Effector CD4-positive, alpha-beta T cell (primary cell): ENCODE measurements at regions not wholly inside any gene's neighbourhood (a gene's known extent, or its start where the extent isn't known, plus 50 kb on each side); places are given as distances from the start of the nearest gene placed in this dataset.

ENCODE experiments used
- DNase-seq: peaks from one replicate; pipeline ENCODE4 v3.0.0-alpha.2; 2020

GRCh38 chr9:79360387-79361347 lies 211.1 kb upstream of the TLE4 start:
- DNase-seq, result no peak

GRCh38 chr9:79362100-79363081 lies 209.4 kb upstream of the TLE4 start:
- no peak for DNase-seq

- DNase-seq, result no peak
These were observed 202.1 kb upstream of the TLE4 start for GRCh38 chr9:79369676-79370075.

GRCh38 chr9:79371301-79371700 lies 200.5 kb upstream of the TLE4 start:
- DNase-seq, result no peak

- DNase-seq, result no peak
These were observed 199.7 kb upstream of the TLE4 start for GRCh38 chr9:79371948-79372555.

- DNase-seq, result no peak
These were observed 194.4 kb upstream of the TLE4 start for GRCh38 chr9:79377339-79377855.

- DNase-seq, result no peak
These were observed 193.7 kb upstream of the TLE4 start for GRCh38 chr9:79378107-79378506.

GRCh38 chr9:79382044-79382443 lies 189.7 kb upstream of the TLE4 start:
- no peak for DNase-seq

- no peak for DNase-seq
These were observed 189.3 kb upstream of the TLE4 start for GRCh38 chr9:79382458-79382857.

- no peak for DNase-seq
These were observed 188.7 kb upstream of the TLE4 start for GRCh38 chr9:79383096-79383495.

- no peak for DNase-seq
These were observed 187.7 kb upstream of the TLE4 start for GRCh38 chr9:79384091-79384490.

GRCh38 chr9:79384501-79384900 lies 187.3 kb upstream of the TLE4 start:
- DNase-seq, result no peak

- no peak for DNase-seq
These were observed 184.5 kb upstream of the TLE4 start for GRCh38 chr9:79387101-79387835.

GRCh38 chr9:79390077-79390698 lies 181.6 kb upstream of the TLE4 start:
- DNase-seq, result no peak

GRCh38 chr9:79390781-79391770 lies 180.7 kb upstream of the TLE4 start:
- no peak for DNase-seq

- no peak for DNase-seq
These were observed 176.5 kb upstream of the TLE4 start for GRCh38 chr9:79395228-79395627.

GRCh38 chr9:79395755-79396154 lies 176.0 kb upstream of the TLE4 start:
- DNase-seq, result no peak

- no peak for DNase-seq
These were observed 175.6 kb upstream of the TLE4 start for GRCh38 chr9:79396168-79396567.

- DNase-seq, result peak; percentile 2
These were observed 168.3 kb upstream of the TLE4 start for GRCh38 chr9:79403495-79403894.

- DNase-seq, result no peak
These were observed 163.6 kb upstream of the TLE4 start for GRCh38 chr9:79408200-79408599.
